ENCODE measurements at regions not wholly inside any gene's neighbourhood (a gene's known extent, or its start where the extent isn't known, plus 50 kb on each side); places are given as distances from the start of the nearest gene placed in this dataset.

DNA sequence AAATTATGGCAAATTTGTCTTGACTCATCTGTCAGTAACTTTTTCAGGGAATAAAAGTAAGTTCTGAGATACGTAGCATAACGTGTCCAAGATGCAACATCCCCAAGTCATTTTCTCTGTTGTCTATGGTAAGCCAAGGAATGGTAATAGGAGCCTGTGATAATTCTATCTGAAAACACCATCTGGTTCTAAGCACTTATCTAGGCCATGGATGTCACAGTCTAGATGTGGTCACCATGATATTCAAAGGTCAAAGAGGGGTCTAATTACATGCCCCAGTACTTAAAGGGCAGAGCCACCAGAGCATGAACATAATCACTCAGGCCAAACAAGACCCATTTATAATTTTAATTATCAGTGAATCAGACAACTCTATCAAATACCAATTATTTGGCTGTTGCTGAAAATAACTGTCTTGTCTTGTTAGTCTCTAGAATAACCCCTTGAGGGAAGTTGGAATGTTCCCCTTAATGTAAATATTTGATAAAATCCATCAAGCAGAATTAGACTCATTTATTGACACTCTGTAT, 225.1 kb upstream of the MPPED2 start:
- H3K27me3 Mint-ChIP-seq: no peaks in the 10 kb centered on the region
- peaks cover 2% of the 10 kb centered on the region for H3K9me3 Mint-ChIP-seq
- DNase-seq: no peak
- H3K4me3 Mint-ChIP-seq: no peak overlapping the region
- H3K36me3 Mint-ChIP-seq: no peaks in the 10 kb centered on the region
- intact Hi-C loops (cut with micrococcal nuclease): no loop called here
- POLR2A ChIA-PET: no interaction called here
- CTCF ChIA-PET: no interaction called here
- no peaks in the 10 kb centered on the region for H3K4me1 Mint-ChIP-seq (ENCODE audit: low read depth)
- no peak overlapping the region for H3K27ac Mint-ChIP-seq

GRCh38 chr11:30810116-30810515, 224.0 kb upstream of the MPPED2 start:
- Mint-ChIP-seq H3K36me3 (no peaks in the 10 kb centered on the region), H3K27me3 (no peaks in the 10 kb centered on the region), H3K4me1 (ENCODE audit: low read depth) (no peaks in the 10 kb centered on the region), H3K4me3 (no peak overlapping the region), H3K27ac (no peak overlapping the region), H3K9me3 (peaks cover 2% of the 10 kb centered on the region)
- DNase-seq: no peak
- POLR2A ChIA-PET: no interaction called here
- CTCF ChIA-PET: no interaction called here
- intact Hi-C loops (cut with micrococcal nuclease): no loop called here

GRCh38 chr11:30801357-30801756, 215.2 kb upstream of the MPPED2 start:
- H3K4me1 Mint-ChIP-seq (ENCODE audit: low read depth): no peaks in the 10 kb centered on the region
- CTCF ChIA-PET: no interaction called here
- no peaks in the 10 kb centered on the region for H3K27me3 Mint-ChIP-seq
- H3K36me3 Mint-ChIP-seq: no peaks in the 10 kb centered on the region
- no peak overlapping the region for H3K27ac Mint-ChIP-seq
- no peak for DNase-seq
- intact Hi-C loops (cut with micrococcal nuclease): no loop called here
- no peak overlapping the region for H3K4me3 Mint-ChIP-seq
- H3K9me3 Mint-ChIP-seq: peaks cover 2% of the 10 kb centered on the region
- POLR2A ChIA-PET: no interaction called here

DNA sequence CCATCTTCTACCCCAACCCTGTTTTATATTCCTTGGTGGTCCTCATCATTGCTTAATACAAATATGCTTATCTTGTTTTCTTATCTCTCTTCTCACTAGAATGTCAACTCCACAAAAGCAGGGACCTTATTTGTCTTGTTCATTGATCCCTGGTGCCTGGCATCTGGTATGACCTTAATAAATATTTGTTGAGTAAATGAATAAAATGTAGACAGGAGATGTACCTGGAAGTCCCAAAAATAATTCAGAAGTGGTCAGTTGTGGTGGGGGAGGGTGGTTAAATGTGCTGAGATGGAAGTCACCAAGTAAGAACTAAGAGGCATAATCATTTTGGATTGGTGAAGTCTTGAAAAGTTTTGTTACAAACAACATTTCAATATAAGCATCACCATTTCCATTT, 214.8 kb upstream of the MPPED2 start:
- ChIA-PET CTCF (no interaction called here), POLR2A (no interaction called here)
- Mint-ChIP-seq H3K36me3 (no peaks in the 10 kb centered on the region), H3K27me3 (no peaks in the 10 kb centered on the region), H3K4me3 (no peak overlapping the region), H3K9me3 (peaks cover 2% of the 10 kb centered on the region), H3K27ac (no peak overlapping the region), H3K4me1 (ENCODE audit: low read depth) (no peaks in the 10 kb centered on the region)
- DNase-seq: no peak
- intact Hi-C loops (cut with micrococcal nuclease): no loop called here

DNA sequence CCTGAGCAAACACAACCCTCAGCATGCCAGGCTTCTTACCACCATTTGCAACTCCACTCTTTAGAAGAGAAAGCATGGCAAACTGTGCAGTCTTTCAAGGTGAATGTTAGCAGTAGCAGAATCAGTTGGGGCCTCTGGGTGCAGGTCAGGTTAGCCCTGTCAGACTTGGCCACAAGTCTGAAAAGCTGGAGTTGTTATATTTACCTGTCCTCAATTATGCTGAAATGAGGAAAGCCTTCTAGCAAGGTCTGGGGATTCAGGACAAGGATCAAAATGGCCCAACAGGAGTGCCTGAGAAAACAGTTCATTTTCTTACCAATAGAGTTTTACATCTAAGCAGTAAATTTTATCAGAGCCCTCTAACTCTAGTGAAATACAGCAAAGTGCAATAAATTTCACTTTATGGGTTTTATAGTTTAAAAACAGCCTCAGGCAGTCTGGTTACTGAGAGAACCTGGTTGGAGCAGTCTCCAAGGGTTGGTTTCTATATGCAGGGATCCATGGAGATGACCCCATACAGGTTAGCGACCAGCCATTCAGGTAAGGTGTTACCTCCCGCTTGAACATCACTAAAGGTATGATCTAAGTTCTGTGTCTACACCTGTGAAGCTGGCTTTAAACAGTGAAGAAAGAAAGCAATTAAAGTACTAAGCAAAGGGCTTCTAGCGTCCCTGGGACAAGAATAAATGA, 212.5 kb upstream of the MPPED2 start:
- no peak overlapping the region for H3K27ac Mint-ChIP-seq
- CTCF ChIA-PET: no interaction called here
- POLR2A ChIA-PET: no interaction called here
- intact Hi-C loops (cut with micrococcal nuclease): no loop called here
- H3K4me3 Mint-ChIP-seq: no peak overlapping the region
- no peak for DNase-seq
- H3K36me3 Mint-ChIP-seq: no peaks in the 10 kb centered on the region
- H3K27me3 Mint-ChIP-seq: no peaks in the 10 kb centered on the region
- H3K9me3 Mint-ChIP-seq: peaks cover 2% of the 10 kb centered on the region
- H3K4me1 Mint-ChIP-seq (ENCODE audit: low read depth): no peaks in the 10 kb centered on the region

GRCh38 chr11:30789270-30789669, 203.1 kb upstream of the MPPED2 start:
- no peak overlapping the region for H3K4me3 Mint-ChIP-seq
- intact Hi-C loops (cut with micrococcal nuclease): no loop called here
- H3K27ac Mint-ChIP-seq: no peak overlapping the region
- POLR2A ChIA-PET: no interaction called here
- CTCF ChIA-PET: no interaction called here
- no peaks in the 10 kb centered on the region for H3K4me1 Mint-ChIP-seq (ENCODE audit: low read depth)
- DNase-seq: no peak
- H3K27me3 Mint-ChIP-seq: no peaks in the 10 kb centered on the region
- H3K36me3 Mint-ChIP-seq: no peaks in the 10 kb centered on the region
- H3K9me3 Mint-ChIP-seq: no peaks in the 10 kb centered on the region

DNA sequence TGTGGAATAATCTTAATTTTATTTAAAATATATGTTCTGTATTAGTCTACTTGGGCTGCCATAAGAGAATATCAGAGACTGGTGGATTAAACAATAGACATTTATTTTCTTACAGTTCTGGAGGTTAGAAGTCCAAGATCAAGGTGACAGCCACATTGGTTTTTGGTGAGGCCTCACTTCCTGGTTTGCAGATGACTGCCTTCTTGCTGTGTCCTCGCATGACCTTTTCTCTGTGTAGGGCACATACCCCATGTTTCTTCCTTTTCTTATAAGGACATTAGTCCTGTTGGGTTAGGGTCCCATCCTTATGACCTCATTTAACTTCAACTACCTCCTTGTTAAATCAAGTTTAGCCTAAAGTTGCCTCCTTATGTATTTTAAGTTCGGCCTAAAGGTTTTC, 202.7 kb upstream of the MPPED2 start:
- Mint-ChIP-seq H3K9me3 (no peaks in the 10 kb centered on the region), H3K27ac (no peak overlapping the region), H3K36me3 (no peaks in the 10 kb centered on the region), H3K4me1 (ENCODE audit: low read depth) (no peaks in the 10 kb centered on the region), H3K27me3 (no peaks in the 10 kb centered on the region), H3K4me3 (no peak overlapping the region)
- ChIA-PET POLR2A (no interaction called here), CTCF (no interaction called here)
- DNase-seq: no peak
- intact Hi-C loops (cut with micrococcal nuclease): no loop called here

- no peaks in the 10 kb centered on the region for H3K27me3 Mint-ChIP-seq
- H3K9me3 Mint-ChIP-seq: no peaks in the 10 kb centered on the region
- no peak for DNase-seq
- CTCF ChIA-PET: no interaction called here
- no peaks in the 10 kb centered on the region for H3K4me1 Mint-ChIP-seq (ENCODE audit: low read depth)
- H3K27ac Mint-ChIP-seq: no peak overlapping the region
- POLR2A ChIA-PET: no interaction called here
- H3K36me3 Mint-ChIP-seq: no peaks in the 10 kb centered on the region
- no peak overlapping the region for H3K4me3 Mint-ChIP-seq
- intact Hi-C loops (cut with micrococcal nuclease): no loop called here
These were observed 200.3 kb upstream of the MPPED2 start for GRCh38 chr11:30786256-30787110.

DNA sequence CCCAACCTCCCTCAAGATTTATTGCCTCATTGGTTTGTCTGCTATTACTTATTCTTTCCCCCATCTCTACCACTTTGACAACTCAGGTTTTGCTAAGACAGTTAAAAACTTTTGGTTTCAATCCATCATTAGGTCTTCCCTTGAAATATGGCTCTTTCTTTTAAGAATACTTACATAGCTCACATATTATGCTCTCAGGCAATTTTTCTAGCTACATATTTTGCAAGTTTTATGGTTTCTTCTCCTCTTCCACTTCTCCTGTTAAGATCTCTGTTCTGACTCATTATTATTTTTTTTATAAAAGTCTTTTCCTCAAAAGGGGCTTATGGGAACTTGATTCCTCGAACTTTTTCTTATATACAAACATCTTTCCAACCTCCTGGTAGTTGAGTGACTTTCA, 192.4 kb upstream of the MPPED2 start:
- no peak overlapping the region for H3K27ac Mint-ChIP-seq
- H3K9me3 Mint-ChIP-seq: no peaks in the 10 kb centered on the region
- DNase-seq: no peak
- H3K4me3 Mint-ChIP-seq: no peak overlapping the region
- ChIA-PET CTCF (no interaction called here), POLR2A (no interaction called here)
- intact Hi-C loops (cut with micrococcal nuclease): no loop called here
- no peaks in the 10 kb centered on the region for H3K4me1 Mint-ChIP-seq (ENCODE audit: low read depth)
- H3K36me3 Mint-ChIP-seq: no peaks in the 10 kb centered on the region
- no peaks in the 10 kb centered on the region for H3K27me3 Mint-ChIP-seq

- H3K36me3 Mint-ChIP-seq: no peaks in the 10 kb centered on the region
- DNase-seq: no peak
- POLR2A ChIA-PET: no interaction called here
- intact Hi-C loops (cut with micrococcal nuclease): no loop called here
- CTCF ChIA-PET: no interaction called here
- H3K27ac Mint-ChIP-seq: no peak overlapping the region
- no peaks in the 10 kb centered on the region for H3K27me3 Mint-ChIP-seq
- peaks cover 2% of the 10 kb centered on the region for H3K9me3 Mint-ChIP-seq
- H3K4me1 Mint-ChIP-seq (ENCODE audit: low read depth): no peaks in the 10 kb centered on the region
- H3K4me3 Mint-ChIP-seq: no peak overlapping the region
These were observed 189.0 kb upstream of the MPPED2 start for GRCh38 chr11:30775233-30775522.

DNA sequence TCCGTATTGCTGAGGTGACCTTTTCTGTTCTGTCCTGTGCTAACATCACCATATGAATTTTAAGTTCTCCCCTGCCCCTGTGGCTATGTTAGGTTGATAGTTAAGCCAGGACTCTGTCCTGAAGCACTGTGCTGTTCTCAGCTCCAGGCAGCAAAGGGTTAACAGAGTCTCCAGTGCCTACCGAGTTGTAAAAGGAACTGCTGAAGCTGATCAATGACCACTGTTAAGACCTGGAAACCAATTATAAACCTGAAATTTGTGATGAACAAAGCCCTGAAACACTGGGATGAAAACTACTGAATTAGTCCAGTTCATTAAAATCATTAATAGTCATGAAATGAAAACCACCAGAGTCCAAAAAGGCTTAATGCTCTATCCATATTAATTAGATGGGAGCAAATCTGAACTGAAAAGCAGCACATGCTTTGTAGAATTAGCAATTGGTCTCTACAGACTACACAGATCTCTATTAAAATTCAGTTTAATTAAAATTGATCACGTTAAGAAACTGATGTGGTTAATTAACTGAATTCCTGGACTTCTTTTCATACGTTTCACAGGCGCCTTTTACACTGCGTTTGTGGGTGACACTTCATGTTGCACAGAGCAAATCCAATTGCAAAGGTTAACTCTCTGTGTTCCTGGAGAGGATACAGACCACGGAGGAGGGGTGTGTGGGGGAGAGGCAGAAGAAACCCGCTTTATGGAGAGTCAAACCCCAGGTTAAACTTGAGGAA, 188.5 kb upstream of the MPPED2 start:
- Mint-ChIP-seq H3K36me3 (no peaks in the 10 kb centered on the region), H3K4me1 (ENCODE audit: low read depth) (no peaks in the 10 kb centered on the region)
- POLR2A ChIA-PET: no interaction called here

GRCh38 chr11:30772908-30773307, 186.8 kb upstream of the MPPED2 start:
- no peak for DNase-seq
- Mint-ChIP-seq H3K27me3 (no peaks in the 10 kb centered on the region), H3K4me1 (ENCODE audit: low read depth) (no peaks in the 10 kb centered on the region), H3K27ac (no peak overlapping the region), H3K36me3 (no peaks in the 10 kb centered on the region), H3K9me3 (peaks cover 2% of the 10 kb centered on the region), H3K4me3 (no peak overlapping the region)
- ChIA-PET CTCF (no interaction called here), POLR2A (no interaction called here)
- intact Hi-C loops (cut with micrococcal nuclease): no loop called here

More for the DNA sequence above, 188.5 kb upstream of the MPPED2 start:
- Mint-ChIP-seq H3K9me3 (peaks cover 2% of the 10 kb centered on the region), H3K27me3 (no peaks in the 10 kb centered on the region), H3K4me3 (no peak overlapping the region), H3K27ac (no peak overlapping the region)
- intact Hi-C loops (cut with micrococcal nuclease): no loop called here
- CTCF ChIA-PET: no interaction called here
- no peak for DNase-seq

GRCh38 chr11:30763951-30764350, 177.8 kb upstream of the MPPED2 start:
- Mint-ChIP-seq H3K27me3 (no peaks in the 10 kb centered on the region), H3K36me3 (no peaks in the 10 kb centered on the region), H3K4me1 (ENCODE audit: low read depth) (no peaks in the 10 kb centered on the region), H3K27ac (no peak overlapping the region), H3K9me3 (peaks cover 6% of the 10 kb centered on the region), H3K4me3 (no peak overlapping the region)
- DNase-seq: no peak
- intact Hi-C loops (cut with micrococcal nuclease): no loop called here
- CTCF ChIA-PET: no interaction called here
- POLR2A ChIA-PET: no interaction called here

All from activated CD4-positive, alpha-beta memory T cell treated with anti-CD3 and anti-CD28 coated beads for 36 hours (primary cell).